GM12864 (cell line): ENCODE measurements at regions not wholly inside any gene's neighbourhood (a gene's known extent, or its start where the extent isn't known, plus 50 kb on each side); places are given as distances from the start of the nearest gene placed in this dataset.

Experiments used
- DNase-seq: peaks from one replicate; pipeline ENCODE4 v3.0.0-alpha.2; 2011; ENCODE audit warnings: low read depth
- H3K4me3 ChIP-seq: 2 replicates; pipeline ENCODE4 v1.5.1; 2011; ENCODE audit warnings: mild to moderate bottlenecking, low read depth, low read length, control low read depth
- CTCF ChIP-seq: IDR thresholded peaks from 2 replicates; pipeline ENCODE4 v1.5.1; 2011; ENCODE audit warnings: low read depth, mild to moderate bottlenecking, moderate library complexity, low read length, control low read depth, inconsistent platforms; ENCODE audit errors: missing control alignments

GRCh38 chr4:8759987-8760386, 111.7 kb downstream of the HMX1 start:
- TF ChIP-seq CTCF = no peak
- no peak overlapping the region for H3K4me3 ChIP-seq
- no peak for DNase-seq

GRCh38 chr4:8756816-8757215, 114.8 kb downstream of the HMX1 start:
- TF ChIP-seq CTCF = no peak
- DNase-seq = no peak
- no peak overlapping the region for H3K4me3 ChIP-seq

DNA sequence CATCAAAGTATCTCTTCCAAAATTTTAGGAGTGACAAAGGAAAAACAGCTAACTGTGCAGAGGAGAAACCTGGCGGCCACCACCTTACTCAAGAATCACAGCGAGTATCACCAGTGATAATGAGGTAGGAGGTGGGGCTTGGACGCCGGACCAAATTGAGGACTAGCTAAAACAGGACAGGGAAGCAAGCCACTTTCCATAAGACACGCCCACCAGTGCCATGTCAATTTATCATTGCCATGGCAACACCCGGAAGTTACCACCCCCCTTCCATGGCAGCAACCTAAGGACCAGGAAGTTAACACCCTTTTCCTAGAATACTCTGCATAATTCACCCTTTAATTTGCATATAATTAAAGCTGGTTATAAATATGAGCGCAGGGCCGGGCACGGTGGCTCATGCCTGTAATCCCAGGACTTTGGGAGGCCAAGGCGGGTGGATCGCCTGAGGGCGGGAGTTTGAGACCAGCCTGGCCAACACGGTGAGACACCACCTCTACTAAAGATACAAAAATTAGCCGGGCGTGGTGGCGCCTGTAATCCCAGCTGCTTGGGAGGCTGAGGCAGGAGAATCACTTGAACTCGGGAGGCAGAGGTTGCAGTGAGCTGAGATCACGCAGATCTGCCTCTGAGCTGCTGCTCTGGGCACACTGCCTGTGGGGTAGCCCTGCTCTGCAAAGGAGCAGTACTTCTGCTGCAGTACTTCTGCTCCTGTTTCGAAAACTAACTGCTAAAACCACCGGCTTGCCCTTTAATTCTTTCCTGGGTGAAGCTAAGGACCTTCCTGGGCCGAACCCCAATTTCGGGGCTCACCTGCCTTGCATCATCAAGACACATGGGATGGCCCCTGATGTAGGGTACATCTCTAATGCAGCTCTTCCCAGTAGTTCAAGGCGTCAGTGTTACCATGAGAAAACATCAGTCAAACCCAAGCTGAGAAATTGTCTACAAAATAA, 116.7 kb downstream of the HMX1 start:
- H3K4me3 ChIP-seq = no peak overlapping the region
- DNase-seq = no peak
- TF ChIP-seq CTCF = no peak

GRCh38 chr4:8748236-8748575, 123.4 kb downstream of the HMX1 start:
- no peak overlapping the region for H3K4me3 ChIP-seq
- no peak for TF ChIP-seq CTCF
- DNase-seq = no peak

DNA sequence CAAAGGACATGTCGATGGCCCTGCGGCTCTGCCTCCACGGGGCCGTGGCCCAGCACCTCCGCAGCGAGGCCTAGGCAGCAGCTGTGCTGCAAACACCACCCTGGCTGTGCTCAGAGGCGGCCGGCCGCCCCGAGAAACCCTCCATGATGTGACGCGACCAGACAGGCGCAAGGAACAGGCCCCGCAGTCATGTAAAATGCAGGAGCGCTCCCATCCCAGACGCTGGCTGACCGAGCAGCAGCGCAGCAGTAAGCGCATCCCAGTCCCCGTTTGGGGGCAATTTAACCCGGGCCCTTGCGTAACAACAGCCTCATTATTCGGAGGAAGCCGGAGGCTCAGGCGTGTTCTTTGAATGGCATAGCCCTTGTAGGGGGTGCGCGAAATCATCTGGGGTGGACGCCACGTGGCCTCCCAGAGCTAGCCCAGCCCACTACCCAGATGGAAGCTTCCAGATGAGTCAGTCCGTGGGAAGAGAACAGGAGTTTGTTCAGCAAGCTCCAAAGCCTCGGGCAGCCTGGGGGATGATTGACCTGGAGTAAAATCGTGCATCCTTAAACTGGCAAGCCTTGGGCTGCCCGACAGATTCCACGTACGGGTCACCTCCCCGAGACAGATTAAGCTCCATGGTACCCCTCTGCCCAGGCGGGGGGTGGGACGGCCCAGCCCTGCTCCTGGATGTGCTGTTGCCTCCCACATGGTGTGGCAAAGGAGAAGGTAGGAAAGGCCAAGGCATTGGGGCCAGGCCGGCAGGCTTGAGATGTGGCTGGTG, 124.0 kb downstream of the HMX1 start:
- no peak for DNase-seq
- no peak overlapping the region for H3K4me3 ChIP-seq
- TF ChIP-seq CTCF = no peak

- no peak for DNase-seq
- TF ChIP-seq CTCF = no peak
- H3K4me3 ChIP-seq = no peak overlapping the region
Measured at GRCh38 chr4:8746523-8747466, 124.8 kb downstream of the HMX1 start.
